ENCODE measurements at regions not wholly inside any gene's neighbourhood (a gene's known extent, or its start where the extent isn't known, plus 50 kb on each side); places are given as distances from the start of the nearest gene placed in this dataset.

- H3K27ac Mint-ChIP-seq, result no peak overlapping the region
- no peak for ATAC-seq (ENCODE audit: low read depth)
- POLR2A ChIA-PET, result no interaction called here
- no peaks in the 10 kb centered on the region for H3K9me3 Mint-ChIP-seq
- peaks cover 10% of the 10 kb centered on the region for H3K27me3 Mint-ChIP-seq
- H3K4me3 Mint-ChIP-seq, result no peak overlapping the region
- DNase-seq, result no peak
- H3K4me1 Mint-ChIP-seq, result peaks cover 21% of the 10 kb centered on the region
- peaks cover 13% of the 10 kb centered on the region for H3K36me3 Mint-ChIP-seq
Measured at GRCh38 chr1:9179463-9180110, 50.7 kb upstream of the GPR157 start.

GRCh38 chr1:9180111-9180819 lies 51.4 kb upstream of the GPR157 start:
- peaks cover 10% of the 10 kb centered on the region for H3K27me3 Mint-ChIP-seq
- H3K4me3 Mint-ChIP-seq, result peak overlapping the region; percentile 96
- DNase-seq (no peak), ATAC-seq (ENCODE audit: low read depth) (no peak)
- no peaks in the 10 kb centered on the region for H3K9me3 Mint-ChIP-seq
- peaks cover 22% of the 10 kb centered on the region for H3K4me1 Mint-ChIP-seq
- peaks cover 13% of the 10 kb centered on the region for H3K36me3 Mint-ChIP-seq
- no peak overlapping the region for H3K27ac Mint-ChIP-seq
- POLR2A ChIA-PET, result no interaction called here

DNA sequence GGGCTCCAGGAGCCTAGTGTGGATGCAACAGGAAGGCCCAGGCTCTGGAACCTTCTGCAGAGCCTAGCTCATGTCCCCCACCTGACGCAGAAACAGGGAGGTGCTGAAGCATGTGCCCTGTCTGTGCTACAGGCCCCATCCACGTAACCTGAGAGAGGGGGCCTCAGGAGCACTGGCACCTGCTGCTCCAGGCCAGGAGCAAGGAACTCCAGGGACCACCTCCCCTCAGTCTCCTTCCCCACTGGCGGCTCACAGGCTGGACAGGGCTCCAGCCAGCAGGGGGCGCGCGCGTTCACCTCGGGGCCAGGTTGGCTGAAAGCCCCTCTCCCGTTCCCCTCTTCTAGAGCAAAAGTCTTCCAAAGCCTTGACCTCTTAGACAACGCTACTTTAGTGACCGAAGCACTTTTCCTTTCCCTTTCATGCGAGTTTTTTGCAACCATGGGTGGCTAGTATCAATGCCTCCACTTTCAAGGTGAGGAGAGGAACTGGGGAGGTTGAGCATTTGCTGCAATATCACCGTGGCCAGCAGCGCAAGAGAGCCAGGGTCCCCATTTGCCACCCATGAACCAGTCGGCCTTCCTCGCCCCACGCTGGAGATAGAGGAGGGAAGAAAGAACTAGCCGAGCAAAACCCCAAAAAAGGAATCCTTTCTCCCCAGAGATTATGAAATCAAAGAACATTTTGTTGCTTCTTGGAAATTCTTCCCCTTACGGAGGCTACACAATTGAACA lies 52.4 kb upstream of the GPR157 start:
- ATAC-seq (ENCODE audit: low read depth) (peak; percentile 63), DNase-seq (peak; percentile 89)
- Mint-ChIP-seq H3K4me3 (peak overlapping the region; percentile 96), H3K9me3 (no peaks in the 10 kb centered on the region), H3K4me1 (peaks cover 24% of the 10 kb centered on the region), H3K36me3 (peaks cover 11% of the 10 kb centered on the region), H3K27ac (peak overlapping the region; percentile 85), H3K27me3 (peaks cover 12% of the 10 kb centered on the region)
- POLR2A ChIA-PET, result no interaction called here

DNA sequence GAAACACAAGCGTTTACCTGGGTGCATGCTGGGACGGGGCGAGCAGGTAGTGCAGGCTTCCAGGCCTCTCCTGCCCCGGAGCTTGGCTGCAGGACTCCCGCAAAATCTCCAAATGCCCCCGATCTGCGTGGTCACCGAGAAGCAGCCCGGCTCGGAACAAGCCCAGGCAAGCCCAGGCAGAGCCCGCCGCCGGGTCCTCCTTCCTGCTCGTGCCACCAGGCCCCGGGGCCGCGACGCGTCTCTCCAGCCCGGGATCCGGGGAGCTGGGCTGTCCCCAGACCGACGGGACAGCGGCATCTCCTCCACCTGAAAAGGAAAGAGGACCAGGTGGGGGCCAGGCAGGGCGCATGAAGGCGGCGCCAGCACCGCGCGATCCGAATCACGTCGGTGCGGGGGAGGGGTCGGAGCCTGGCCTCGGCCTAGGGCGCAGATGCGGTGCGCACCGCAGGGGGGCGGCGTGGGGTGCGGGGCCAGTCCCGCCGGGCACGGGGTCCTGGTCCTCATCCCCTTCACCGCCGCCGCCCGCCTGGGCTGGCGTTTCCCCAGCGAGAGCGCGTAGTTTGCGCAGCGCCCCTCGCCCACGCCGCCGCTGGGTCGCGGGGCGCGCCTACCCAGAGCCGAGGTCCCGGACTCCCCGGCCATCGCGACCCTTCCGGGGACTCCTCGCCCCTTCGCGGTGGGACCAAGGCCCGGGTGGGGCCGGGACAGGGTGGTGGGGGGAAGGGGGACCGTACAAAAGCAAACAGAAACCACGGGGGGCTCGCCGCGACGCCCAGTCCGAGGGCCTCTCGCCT lies 52.4 kb upstream of the H6PD start:
- peak; percentile 68 for DNase-seq
- H3K36me3 Mint-ChIP-seq, result peaks cover 11% of the 10 kb centered on the region
- POLR2A ChIA-PET, result no interaction called here
- peak overlapping the region; percentile 85 for H3K27ac Mint-ChIP-seq
- H3K27me3 Mint-ChIP-seq, result peaks cover 14% of the 10 kb centered on the region
- H3K4me3 Mint-ChIP-seq, result peak overlapping the region; percentile 96
- H3K4me1 Mint-ChIP-seq, result peaks cover 22% of the 10 kb centered on the region
- H3K9me3 Mint-ChIP-seq, result no peaks in the 10 kb centered on the region
- ATAC-seq (ENCODE audit: low read depth), result peak; percentile 65

GRCh38 chr1:9182784-9183257 lies 51.8 kb upstream of the H6PD start:
- peak; percentile 5 for ATAC-seq (ENCODE audit: low read depth)
- H3K27ac Mint-ChIP-seq, result peak overlapping the region; percentile 38
- POLR2A ChIA-PET, result no interaction called here
- peaks cover 11% of the 10 kb centered on the region for H3K36me3 Mint-ChIP-seq
- H3K9me3 Mint-ChIP-seq, result no peaks in the 10 kb centered on the region
- peaks cover 22% of the 10 kb centered on the region for H3K4me1 Mint-ChIP-seq
- DNase-seq, result peak; percentile 59
- H3K4me3 Mint-ChIP-seq, result peak overlapping the region; percentile 75
- H3K27me3 Mint-ChIP-seq, result peaks cover 14% of the 10 kb centered on the region

DNA sequence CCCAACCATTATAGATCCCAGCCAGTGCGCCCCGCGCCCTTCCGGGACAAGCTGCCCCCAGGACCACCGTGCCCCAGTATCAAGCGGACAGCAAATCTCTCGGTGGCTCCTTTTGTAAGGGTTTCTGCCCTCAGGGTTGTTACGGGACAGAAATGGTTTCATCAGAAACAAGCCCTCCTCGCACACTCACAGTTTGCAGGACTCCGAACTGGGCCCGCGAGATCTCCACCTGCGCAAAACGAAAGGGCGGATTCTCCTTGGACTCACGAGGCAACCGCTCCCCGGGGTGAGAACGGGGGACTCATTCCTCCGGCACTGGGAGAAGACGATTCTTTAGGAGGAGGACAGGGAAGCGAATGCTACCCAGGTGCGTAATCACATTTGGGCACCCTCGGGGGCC lies 51.1 kb upstream of the H6PD start:
- ATAC-seq (ENCODE audit: low read depth) (no peak), DNase-seq (no peak)
- H3K27me3 Mint-ChIP-seq, result peaks cover 14% of the 10 kb centered on the region
- POLR2A ChIA-PET, result interaction anchor here (0.6 kb wide), 1 partner anchor 49 kb away, joined by 3 read pairs; no protein-coding TSS in a partner anchor
- H3K9me3 Mint-ChIP-seq, result no peaks in the 10 kb centered on the region
- H3K4me3 Mint-ChIP-seq, result peak overlapping the region; percentile 65
- H3K36me3 Mint-ChIP-seq, result peaks cover 11% of the 10 kb centered on the region
- H3K27ac Mint-ChIP-seq, result no peak overlapping the region
- peaks cover 22% of the 10 kb centered on the region for H3K4me1 Mint-ChIP-seq

DNA sequence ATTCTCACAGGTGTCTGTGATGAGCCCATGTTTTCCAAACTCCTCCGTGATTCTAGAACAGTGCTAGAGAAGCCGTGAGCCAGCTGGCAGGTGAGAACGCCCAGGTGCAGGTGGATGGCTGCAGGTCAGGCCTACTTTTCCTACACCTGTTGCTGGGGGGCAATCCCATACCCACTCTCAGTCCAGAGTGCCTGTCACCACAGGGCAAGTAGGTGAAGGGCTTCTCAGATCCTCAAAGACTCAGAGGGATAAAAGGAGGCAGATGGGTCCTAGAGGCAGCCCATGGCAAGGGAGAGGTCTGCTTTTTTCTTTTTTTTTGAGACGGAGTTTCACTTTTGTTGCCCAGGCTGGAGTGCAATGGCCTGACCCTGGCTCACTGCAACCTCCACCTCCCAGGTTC lies 50.7 kb upstream of the H6PD start:
- POLR2A ChIA-PET, result interaction anchor here (0.6 kb wide), 2 partner anchors 49 to 75 kb away, joined by 3 read pairs; no protein-coding TSS in a partner anchor
- DNase-seq (no peak), ATAC-seq (ENCODE audit: low read depth) (no peak)
- Mint-ChIP-seq H3K4me3 (peak overlapping the region; percentile 65), H3K27me3 (peaks cover 14% of the 10 kb centered on the region), H3K36me3 (peaks cover 8% of the 10 kb centered on the region), H3K27ac (no peak overlapping the region), H3K4me1 (peaks cover 22% of the 10 kb centered on the region), H3K9me3 (no peaks in the 10 kb centered on the region)

GRCh38 chr1:9184749-9185148 lies 49.8 kb upstream of the H6PD start:
- DNase-seq (no peak), ATAC-seq (ENCODE audit: low read depth) (no peak)
- H3K4me1 Mint-ChIP-seq, result peaks cover 19% of the 10 kb centered on the region
- no peak overlapping the region for H3K27ac Mint-ChIP-seq
- peaks cover 7% of the 10 kb centered on the region for H3K36me3 Mint-ChIP-seq
- H3K27me3 Mint-ChIP-seq, result peaks cover 14% of the 10 kb centered on the region
- POLR2A ChIA-PET, result no interaction called here
- H3K9me3 Mint-ChIP-seq, result no peaks in the 10 kb centered on the region
- H3K4me3 Mint-ChIP-seq, result no peak overlapping the region

All from activated naive CD8-positive, alpha-beta T cell treated with anti-CD3 and anti-CD28 coated beads, Interleukin-2, amount 10 ng/mL, durations not matched to agents 7 days and 5 days (primary cell).